Upper lobe of right lung (tissue), 1 donor: ENCODE measurements at regions not wholly inside any gene's neighbourhood (a gene's known extent, or its start where the extent isn't known, plus 50 kb on each side); places are given as distances from the start of the nearest gene placed in this dataset.

Experiments used
- ATAC-seq: fragments of 200-7000 bp; cut with Tn5 transposase; one replicate; pipeline ENCODE4 v1.9.1; 2020; ENCODE audit warnings: mild to moderate bottlenecking, moderate library complexity
- DNase-seq: peaks from one replicate; pipeline ENCODE4 v3.0.0-alpha.2; 2020
- H3K27ac ChIP-seq: fragments of 200-600 bp; one replicate; pipeline ENCODE4 v1.8.0; 2022
- H3K27me3 ChIP-seq: fragments of 200-600 bp; one replicate; pipeline ENCODE4 v1.8.0; 2022; ENCODE audit warnings: mild to moderate bottlenecking
- H3K36me3 ChIP-seq: fragments of 200-600 bp; one replicate; pipeline ENCODE4 v1.8.0; 2022
- H3K4me1 ChIP-seq: fragments of 200-600 bp; one replicate; pipeline ENCODE4 v1.8.0; 2022
- H3K4me3 ChIP-seq: fragments of 200-600 bp; one replicate; pipeline ENCODE4 v1.8.0; 2022; ENCODE audit warnings: mild to moderate bottlenecking
- H3K9me3 ChIP-seq: fragments of 200-600 bp; one replicate; pipeline ENCODE4 v1.8.0; 2022
- CTCF ChIP-seq: fragments of 200-600 bp; IDR thresholded peaks from one replicate; pipeline ENCODE4 v1.8.0; 2022; ENCODE audit warnings: antibody characterized with exemption
- intact Hi-C: fragments of 100-400 bp; cut with DNase I; formaldehyde crosslinking; loops from one replicate; pipeline ENCODE4 v1.11.0; 2022
- donor health status: DM: no; HTN: yes; CAD: no; lungs with severe emphysema.

GRCh38 chr4:152102436-152103000, 341.7 kb upstream of the GATB start:
- intact Hi-C loops: no loop called here

GRCh38 chr4:152101556-152102435, 341.0 kb upstream of the GATB start:
- intact Hi-C loops: no loop called here
- Histone ChIP-seq H3K27ac (peak overlapping the region; percentile 42), H3K36me3 (no peaks in the 10 kb centered on the region), H3K27me3 (no peaks in the 10 kb centered on the region), H3K4me1 (no peaks in the 10 kb centered on the region), H3K4me3 (no peak overlapping the region), H3K9me3 (no peaks in the 10 kb centered on the region)
- no peak for ATAC-seq
- no peak for DNase-seq
- TF ChIP-seq CTCF: no peak

More at GRCh38 chr4:152102436-152103000, 341.7 kb upstream of the GATB start:
- ATAC-seq (no peak), DNase-seq (no peak)
- TF ChIP-seq CTCF: no peak
- H3K4me3 ChIP-seq: no peak overlapping the region
- no peaks in the 10 kb centered on the region for H3K9me3 ChIP-seq
- no peak overlapping the region for H3K27ac ChIP-seq
- H3K4me1 ChIP-seq: no peaks in the 10 kb centered on the region
- H3K27me3 ChIP-seq: no peaks in the 10 kb centered on the region
- H3K36me3 ChIP-seq: no peaks in the 10 kb centered on the region

GRCh38 chr4:152100379-152101201, 339.8 kb upstream of the GATB start:
- no peak for TF ChIP-seq CTCF
- intact Hi-C loops: no loop called here
- Histone ChIP-seq H3K9me3 (no peaks in the 10 kb centered on the region), H3K4me3 (no peak overlapping the region), H3K27me3 (no peaks in the 10 kb centered on the region), H3K36me3 (no peaks in the 10 kb centered on the region), H3K27ac (peak overlapping the region; percentile 42), H3K4me1 (no peaks in the 10 kb centered on the region)
- DNase-seq (no peak), ATAC-seq (peak; percentile 40)

GRCh38 chr4:152099981-152100378, 339.2 kb upstream of the GATB start:
- no peak for DNase-seq
- no peak for ATAC-seq
- Histone ChIP-seq H3K36me3 (no peaks in the 10 kb centered on the region), H3K4me3 (no peak overlapping the region), H3K27ac (peak overlapping the region; percentile 42), H3K4me1 (no peaks in the 10 kb centered on the region), H3K9me3 (no peaks in the 10 kb centered on the region), H3K27me3 (no peaks in the 10 kb centered on the region)
- intact Hi-C loops: no loop called here
- no peak for TF ChIP-seq CTCF

- H3K36me3 ChIP-seq: no peaks in the 10 kb centered on the region
- H3K27me3 ChIP-seq: no peaks in the 10 kb centered on the region
- H3K4me3 ChIP-seq: no peak overlapping the region
- intact Hi-C loops: no loop called here
- no peak overlapping the region for H3K27ac ChIP-seq
- DNase-seq (no peak), ATAC-seq (no peak)
- H3K4me1 ChIP-seq: no peaks in the 10 kb centered on the region
- no peaks in the 10 kb centered on the region for H3K9me3 ChIP-seq
- TF ChIP-seq CTCF: no peak
Observed at GRCh38 chr4:152099555-152099954, 338.7 kb upstream of the GATB start.
